ENCODE measurements at regions not wholly inside any gene's neighbourhood (a gene's known extent, or its start where the extent isn't known, plus 50 kb on each side); places are given as distances from the start of the nearest gene placed in this dataset.

- TF ChIP-seq ZSCAN18 (CRISPR knock-in tag; IDR thresholded peaks at IDR 0.05) = no peak
- TF ChIP-seq IRF2 (CRISPR knock-in tag; IDR thresholded peaks at IDR 0.05; ENCODE audit: borderline replicate concordance, low read depth) = no peak
- no peak for TF ChIP-seq ZNF416 (CRISPR knock-in tag; IDR thresholded peaks at IDR 0.05)
- no peak for TF ChIP-seq CTCF (IDR thresholded peaks at IDR 0.05)
- TF ChIP-seq CREB1 (CRISPR knock-in tag; IDR thresholded peaks at IDR 0.05) = no peak
Observed at GRCh38 chr1:47515164-47515789, 77.4 kb downstream of the FOXD2 start.

Measured in WTC11 (cell line).